GM21423 (cell line): ENCODE measurements at regions not wholly inside any gene's neighbourhood (a gene's known extent, or its start where the extent isn't known, plus 50 kb on each side); places are given as distances from the start of the nearest gene placed in this dataset.
A peak's percentile ranks its signal among the peaks of the same experiment; 100 is the strongest.
"Not testable (repeated sequence)": the region's sequence is repeated elsewhere in the genome, so short reads cannot be mapped to it uniquely, and the experiment has no call there.

Experiments used
- ATAC-seq: cut with Tn5 transposase; IDR thresholded peaks from one replicate; pipeline ENCODE4 v1.9.1; 2021; ENCODE audit warnings: mild to moderate bottlenecking, moderate library complexity; ENCODE audit not compliant: unreplicated experiment

DNA sequence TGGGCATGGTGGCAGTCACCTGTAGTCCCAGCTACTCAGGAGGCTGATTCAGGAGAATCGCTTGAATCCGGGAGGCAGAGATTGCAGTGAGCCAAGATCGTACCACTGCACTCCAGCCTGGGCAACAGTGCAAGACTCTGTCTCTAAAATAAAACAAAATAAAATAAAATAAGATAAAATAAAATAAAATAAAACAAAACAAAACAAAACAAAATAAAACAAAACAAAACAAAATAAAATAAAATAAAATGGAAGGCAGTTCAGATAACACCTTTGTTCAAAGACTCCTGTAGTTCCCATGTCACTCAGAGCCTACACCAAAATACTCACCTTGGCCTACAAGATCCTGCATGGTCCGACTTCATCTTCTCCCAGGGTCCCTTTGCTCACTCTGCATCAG, 61.3 kb downstream of the SYF2 start:
- not testable (repeated sequence) for ATAC-seq

DNA sequence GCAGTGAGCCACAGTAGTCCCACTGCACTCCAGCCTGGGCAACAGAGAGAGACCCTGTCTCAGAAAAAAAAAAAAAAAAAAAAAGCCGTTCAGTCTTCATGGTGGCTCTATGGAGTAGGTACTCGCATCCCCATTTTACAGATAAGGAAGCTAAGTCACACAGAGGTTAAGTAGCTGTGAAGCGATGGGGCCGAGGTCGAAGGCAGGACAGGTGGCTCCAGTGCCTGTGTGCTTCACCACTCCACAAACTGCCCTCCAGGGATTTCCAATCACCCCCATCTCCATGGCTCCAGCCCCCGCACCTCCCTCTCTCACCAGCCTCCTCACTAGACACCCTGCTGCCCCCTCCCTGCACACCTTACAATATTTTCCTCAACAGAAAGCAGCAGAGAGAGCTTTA, 61.9 kb downstream of the SYF2 start:
- ATAC-seq, result no peak

DNA sequence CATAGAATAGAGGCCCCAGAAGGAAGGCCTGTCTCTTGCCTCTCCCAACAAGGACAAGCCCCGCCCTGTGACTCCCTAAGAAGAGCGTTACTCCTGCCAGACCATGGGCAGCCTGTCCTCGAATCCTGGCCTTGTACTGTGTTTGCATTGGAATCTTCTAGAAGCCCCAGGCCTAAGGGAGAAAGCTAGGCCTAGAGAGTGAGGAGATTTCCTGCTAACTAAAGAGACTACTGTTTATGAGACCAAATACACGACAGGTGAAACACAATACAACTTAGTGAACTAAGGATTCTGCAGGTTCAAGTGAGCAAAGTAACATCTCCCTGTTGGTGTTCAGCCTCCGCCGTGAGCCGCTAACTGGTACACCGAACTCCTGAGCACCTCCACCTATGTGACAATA, 62.7 kb downstream of the SYF2 start:
- no peak for ATAC-seq

DNA sequence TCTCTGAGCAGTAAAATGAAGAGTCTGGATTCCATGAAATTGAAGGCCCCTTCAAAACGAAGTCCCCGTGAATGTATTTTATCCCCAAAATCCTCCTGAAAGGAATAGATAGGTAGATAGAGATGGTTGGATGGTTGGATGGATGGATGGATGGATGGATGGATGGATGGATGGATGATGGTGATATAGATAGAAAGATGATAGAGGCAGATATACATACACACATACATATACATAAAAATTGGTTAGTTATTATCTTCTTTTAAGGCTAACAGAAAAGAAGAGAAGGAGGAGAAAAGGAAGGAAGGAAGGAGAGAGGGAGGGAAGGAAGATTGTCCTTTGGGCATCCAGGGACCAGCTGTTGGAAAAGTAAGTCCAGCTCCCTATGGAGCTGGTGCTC, 63.1 kb downstream of the SYF2 start:
- no peak for ATAC-seq

DNA sequence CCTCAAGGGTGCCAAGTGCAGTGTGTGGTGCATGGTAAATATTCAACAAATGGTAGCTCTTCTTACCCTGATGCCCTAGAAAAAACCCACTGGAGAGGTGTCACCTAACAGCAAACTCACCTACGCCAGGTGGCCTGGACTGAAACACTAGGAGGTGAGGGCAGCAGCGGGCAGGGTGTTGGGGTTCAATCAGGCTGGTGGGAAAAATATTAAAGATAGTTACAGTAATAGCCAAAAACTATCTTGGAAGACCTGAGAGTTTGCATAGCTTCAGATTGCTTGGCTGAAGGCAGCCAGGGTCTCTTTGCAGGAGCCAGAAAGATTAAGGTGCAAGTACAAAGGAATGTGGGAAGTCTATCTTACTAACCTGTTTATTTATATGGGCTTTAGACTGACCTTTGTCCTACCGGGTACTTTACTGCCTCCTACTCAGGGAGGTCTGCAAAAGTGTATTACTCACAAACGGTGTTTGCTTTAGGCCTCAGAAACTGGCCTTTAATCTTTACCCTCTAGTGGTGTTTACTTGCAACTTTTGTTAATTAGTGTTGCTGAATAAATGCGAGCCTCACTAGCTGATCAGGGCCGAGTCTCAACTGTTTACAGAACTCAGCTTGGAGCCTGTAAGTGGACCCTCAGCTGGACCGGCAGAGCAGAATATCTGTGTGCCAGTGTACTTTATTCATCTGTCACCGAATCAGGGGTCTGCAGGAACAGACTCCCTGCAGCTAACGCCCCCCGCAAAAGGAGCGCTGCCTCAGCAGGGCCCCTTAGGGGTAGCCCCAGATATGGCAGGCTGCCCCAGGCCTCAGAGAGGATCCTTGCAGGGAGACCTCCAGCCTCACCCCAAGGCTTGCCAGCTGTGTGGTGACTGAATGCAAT, 63.9 kb downstream of the SYF2 start:
- ATAC-seq, result no peak

DNA sequence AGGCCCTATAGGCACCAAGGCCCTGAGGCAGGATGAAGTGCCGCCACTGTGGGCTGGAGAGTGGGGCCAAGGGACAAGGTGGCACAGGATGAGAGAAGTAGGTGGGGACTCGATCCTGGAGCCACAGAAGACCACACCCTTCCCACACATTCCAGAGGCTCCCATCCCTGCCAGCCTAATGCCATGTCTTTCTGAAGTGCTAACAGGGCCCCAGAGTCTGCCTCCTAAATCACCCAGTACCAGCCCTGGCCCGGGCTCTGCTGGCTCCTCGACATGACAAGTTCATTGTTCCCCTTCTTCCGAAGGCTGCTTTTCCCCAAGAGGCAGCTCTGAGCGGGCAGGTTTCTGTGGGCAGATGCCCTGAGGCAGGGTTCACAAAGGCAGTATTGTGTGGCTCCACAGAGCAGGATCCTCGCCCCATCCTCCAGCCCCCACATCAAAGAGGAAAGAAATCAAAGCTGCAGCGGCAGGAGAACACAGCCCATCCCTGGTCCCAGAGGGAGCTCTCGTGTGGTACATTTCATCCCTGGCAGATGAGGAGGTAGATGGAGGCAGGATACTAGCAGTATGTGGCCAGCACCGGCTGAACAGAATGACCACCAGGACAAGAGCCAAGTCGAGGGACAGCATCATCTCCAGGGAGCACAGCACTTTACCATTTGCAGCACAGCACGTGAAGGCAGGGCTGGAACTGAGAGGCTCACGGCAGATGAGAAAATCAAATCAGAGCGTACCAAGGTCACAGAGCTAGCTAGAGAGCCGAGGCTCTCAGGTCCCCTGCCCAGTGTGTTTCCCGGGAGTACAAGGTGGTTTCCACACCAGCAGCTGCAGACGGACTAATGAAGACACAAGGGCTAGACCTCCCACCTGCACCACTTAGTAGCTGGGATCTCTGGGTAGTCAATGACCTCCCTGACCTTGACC, 64.8 kb downstream of the SYF2 start:
- no peak for ATAC-seq

DNA sequence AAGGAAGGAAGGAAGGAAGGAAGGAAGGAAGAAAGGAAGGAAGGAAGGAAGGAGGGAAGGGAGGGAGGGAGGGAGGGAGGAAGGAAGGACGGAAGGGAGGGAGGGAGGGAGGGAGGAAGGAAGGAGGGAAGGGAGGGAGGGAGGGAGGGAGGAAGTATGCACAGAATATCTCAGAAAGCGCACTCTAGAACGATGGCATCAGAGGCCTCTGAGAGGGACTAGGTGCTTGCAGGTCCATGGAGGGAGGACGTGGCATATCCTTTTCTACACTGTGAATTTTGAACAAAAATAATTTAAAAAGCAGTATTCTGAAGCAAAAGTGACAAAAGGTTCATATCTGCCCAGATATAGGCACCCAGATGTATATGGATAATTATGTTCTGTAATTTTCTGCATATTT, 65.5 kb downstream of the SYF2 start:
- no peak for ATAC-seq

DNA sequence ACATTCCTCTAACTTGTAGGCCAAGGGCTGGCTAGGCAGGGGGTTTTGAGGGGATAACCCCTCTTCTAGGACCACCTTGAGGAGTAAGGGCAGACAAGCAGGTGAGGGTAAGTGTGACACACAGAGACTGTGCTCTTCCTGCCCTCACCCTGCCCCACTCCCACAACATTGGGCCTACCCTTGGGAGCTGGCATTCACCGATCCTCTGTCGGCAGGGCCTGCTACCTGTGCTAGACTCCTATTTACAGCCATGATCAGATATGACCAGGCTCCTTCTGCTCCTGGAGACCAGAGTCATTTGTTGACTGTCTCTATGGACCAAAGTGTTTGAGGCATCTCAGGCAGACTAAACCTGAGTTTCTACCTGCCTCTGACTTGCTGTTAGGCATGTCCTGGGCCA, 68.3 kb downstream of the SYF2 start:
- ATAC-seq, result no peak

DNA sequence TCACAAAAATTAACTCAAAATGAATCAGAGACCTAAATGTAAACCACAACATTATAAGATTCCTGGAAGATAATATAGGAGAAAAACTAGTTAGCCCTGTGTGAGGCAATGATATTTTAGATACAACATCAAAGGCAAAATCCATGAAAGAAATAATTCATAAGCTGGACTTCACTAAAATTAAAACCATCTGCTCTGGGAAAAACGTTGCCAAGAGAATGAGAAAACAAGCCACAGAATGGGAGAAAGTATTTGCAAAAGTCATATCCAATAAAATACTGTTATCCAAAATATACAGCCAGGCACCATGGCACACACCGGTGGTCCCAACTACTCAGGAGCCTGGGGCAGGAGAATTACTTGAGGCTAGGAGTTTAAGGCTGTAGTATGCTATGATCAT, 70.3 kb downstream of the SYF2 start:
- no peak for ATAC-seq

DNA sequence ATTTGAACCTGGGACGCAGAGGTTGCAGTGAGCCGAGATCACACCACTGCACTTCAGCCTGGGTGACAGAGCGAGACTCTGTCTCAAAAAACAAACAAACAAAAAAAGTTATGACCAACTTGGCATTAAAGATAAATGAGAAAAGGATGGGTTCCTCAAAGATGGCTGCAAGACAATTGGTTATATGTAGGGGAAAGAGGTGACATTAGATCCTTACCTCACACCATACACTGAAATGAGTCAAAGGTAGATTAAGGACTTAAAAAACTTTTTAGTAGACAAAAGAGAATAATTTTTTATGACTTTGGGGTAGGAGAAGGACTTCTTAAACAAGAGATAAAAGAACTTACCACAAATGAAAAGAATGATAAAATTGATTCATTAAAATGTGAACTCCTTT, 74.5 kb downstream of the SYF2 start:
- ATAC-seq, result no peak

DNA sequence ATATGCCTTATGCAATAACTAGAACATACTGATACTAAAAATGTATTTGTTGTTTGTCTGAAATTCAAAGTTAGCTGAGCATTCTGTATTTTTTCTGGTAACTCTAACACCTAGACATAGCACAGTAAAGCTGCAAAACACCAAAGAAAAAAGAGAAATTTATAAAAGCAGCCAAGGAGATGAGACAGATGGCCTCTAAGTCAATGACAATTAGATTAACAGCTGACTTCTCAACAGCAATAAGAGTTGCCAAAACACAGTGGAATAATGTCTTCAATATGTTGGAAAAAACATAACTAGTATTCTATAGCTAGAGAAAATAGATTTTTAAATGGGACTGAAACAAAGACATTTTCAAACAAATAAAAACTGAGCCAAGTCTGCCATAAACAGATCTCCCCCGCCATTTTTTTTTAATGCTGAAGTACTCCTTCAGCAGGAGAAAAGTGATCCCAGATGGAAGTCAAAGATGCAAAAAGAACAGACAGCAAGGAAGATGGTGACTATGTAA, 81.3 kb downstream of the SYF2 start:
- no peak for ATAC-seq

DNA sequence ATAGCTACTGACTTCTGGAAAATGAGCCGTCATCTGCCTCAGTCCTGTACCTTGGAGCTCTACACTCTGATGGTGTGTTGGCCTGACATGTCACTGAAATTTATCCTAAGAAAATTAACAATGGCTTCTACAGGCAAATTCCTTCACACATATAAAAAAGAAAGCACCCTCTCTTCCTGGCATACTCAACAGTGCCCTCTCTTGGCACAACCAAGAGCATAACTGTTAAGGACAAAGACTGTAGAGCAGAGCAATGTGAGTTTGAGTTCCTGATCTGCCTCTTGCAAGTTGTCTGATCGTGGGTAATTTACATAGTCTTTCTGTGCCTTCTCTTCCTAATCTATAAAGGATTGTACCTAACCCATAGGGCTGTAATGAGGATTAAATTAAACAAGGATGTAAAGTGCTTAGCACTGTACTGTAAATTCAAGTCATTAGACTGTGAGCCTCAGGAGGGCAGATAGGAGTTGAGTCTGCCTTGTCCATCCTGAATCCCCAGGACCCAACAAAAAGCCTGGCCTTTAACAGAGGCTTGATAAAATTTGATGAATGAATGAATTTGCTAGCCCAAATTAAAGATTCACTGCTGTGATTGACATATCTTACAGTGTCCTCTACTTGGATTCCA, 83.5 kb downstream of the SYF2 start:
- no peak for ATAC-seq

DNA sequence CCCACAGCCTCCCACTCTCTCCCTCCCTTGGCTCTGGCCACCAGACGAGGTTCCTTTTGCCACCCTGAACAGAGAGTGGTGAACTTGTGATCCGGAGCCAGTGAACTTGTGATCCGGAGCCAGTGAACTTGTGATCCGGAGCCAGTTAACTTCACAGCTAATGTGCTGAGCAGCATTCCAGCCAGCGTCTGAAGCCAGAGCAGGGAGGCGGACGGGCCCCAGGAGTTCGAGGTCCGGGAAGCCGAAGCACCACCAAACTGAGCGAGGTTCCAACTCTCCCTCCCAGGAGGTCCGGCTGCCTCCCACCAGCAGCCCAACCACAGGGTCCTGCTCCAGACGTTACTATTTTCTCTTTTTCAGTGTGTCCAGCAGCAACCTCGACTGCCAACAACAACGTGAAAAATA, 85.8 kb downstream of the SYF2 start:
- ATAC-seq, result no peak

DNA sequence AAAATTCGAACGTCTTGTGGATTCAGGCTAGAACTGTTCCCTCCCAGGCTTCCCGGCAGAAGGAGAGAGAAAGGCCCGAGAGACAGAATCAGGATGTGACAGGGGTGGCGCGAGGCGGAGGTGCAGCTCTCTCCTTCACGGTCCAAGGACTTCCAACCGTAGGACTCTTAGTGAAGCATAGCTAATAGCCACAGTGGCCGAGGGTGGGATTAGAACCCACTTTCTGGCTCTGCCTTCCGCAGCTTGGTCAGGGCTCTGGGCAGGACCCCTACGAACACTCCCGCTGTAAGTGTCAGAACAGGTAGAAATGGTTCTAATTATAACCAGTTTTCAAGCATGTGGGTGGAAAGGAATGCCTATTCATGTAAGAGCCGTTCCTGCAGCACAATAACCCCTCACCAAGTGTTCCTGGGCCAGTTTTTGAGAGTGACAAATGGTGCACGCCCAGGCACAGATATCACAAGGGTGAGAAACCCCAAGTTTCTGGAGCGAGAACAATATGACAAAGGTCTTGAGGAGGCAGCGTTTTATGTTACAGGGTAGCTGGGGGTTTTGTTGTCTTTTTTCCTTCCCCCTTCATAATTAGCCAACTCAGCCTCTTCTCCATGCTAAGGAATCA, 86.4 kb downstream of the SYF2 start:
- no peak for ATAC-seq

DNA sequence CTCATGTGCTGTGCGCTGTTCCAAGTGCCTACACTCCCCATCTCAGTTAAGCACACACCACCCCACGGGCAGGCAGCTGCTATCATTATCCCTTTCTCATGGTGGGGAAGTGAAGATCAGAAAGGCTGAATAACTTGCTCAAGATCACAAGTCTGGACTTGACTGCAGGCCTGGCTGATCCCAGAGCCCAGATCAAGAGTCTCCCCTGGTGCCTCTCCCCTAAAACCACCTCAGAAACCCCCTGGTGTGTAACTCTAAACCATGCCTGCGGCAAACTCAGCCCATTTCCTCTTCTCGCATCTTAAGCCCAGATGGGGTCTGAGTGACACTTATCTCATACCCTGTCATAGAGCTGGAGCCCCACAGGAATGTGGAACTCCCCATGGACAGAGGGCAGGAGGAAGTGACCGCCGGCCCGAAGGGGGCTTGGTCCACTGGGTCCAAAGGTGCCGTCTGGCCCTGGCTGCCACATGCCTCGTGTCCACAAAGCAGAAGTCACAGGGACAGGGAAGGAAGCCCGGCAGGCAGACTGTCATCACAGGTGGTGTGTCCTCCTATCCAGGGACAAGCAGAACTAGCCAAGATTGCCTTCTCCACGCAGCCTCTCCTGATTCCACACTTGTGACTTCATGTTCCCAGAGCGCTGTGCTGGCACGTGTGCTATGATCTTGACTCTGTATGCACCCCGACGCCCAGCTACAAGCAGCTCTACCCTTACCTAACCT, 92.1 kb downstream of the SYF2 start:
- peak; percentile 83 for ATAC-seq

DNA sequence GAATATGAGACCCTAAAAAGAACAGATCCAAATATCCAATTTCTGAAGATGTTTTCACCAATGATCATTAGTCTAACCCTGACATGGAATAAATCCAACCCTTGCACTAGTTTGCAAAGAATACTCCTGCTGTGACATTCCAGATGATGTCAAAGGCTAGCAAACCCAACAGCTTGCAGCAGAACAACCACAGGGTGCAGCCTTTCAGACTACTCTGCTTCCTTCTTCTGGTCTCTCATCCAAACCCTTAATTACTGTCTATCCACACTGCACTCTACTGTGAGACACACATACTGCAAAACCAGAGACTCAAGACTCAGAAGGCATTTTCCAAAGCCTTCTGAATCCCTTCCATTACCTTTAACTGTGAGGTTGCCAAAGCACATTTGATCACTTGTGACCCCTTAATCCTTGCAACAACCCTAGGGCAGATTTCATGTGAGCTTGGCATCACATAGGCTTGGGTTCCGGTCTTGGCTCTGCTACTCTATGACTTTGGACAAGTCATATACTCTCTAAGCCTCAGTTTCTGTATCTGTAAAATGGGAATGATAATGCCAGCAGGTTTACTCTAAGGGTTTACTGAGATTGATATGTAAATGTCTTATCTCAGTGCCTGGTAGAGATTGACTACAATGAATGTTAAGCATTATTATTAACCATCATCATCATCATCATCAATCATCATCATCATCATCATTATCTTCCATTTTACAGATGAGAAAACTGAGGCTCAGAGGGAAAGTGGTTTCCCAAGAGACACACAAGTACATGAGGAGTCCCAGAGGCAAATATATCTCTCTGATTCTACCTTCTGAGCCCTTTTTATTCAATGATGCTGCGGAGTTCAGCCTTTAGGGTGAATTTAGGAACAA, 94.5 kb downstream of the SYF2 start:
- no peak for ATAC-seq

DNA sequence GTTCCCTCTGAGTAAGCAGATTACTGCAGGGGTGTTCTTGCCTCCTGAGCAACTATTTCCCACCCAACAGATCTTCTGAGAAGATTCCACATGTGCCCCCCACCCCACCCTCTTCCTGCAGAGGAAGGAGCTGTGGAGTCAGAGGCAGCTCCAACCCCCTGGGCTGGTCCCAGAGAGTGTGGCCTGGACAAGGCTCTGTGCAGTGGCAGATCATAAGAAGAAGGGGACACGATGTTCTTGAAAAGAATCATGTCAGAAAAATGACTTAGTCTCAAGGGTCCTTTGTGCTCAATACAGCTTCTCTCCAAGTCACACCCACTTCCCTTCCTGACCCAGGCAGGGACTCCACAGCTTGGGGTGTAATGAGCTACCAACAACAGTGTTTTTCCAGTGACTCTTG, 95.2 kb downstream of the SYF2 start:
- no peak for ATAC-seq

DNA sequence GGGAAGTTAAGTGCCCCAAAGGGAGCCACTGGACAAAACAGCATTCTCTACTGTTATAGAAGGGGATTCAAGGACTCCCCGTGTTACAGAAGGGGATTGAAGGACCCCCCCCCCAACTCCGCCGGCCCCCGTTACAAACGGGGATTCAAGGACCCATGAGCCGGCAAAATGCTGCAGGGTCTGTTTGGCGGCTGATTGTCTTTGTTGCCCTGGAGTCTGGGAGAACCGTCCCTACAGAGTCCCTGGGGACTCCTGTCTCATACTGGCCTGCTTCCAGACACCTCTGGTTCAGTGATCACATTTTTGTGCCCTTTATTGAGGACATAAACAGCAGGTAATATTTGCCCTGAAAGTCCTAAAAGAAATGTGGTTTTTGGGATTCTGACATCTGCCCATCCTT, 96.4 kb downstream of the SYF2 start:
- ATAC-seq, result no peak

DNA sequence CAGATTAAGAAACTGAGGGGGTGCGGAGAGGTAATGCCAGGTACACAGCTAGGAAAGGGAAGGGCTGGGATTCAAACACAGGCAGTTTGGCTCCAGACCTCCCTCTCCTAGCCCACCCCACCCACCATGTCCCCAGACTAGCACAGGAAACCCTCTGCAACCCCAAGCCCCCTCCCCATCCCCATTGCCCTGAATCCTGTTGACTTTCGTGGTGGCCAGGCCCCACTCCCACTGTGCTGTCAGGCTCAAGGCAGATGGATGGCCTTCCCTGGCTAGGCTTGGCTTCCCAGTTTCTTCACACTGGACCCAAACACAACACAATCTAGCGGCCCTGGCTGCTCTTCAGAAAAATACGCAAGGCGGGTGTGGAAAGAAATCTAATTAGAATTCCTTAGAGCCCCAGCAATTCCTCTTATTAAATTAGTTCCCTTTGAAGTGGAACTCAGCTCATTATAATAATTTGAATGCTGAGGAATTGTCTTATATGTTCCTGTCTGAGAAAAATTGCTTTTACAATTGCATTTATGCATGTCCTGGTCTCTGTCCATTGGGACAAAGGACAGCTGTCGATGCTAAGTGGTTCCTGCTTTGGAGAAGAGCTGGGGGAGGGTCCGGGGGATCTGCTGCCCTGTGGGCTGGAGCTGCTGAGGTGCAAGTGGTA, 97.4 kb downstream of the SYF2 start:
- no peak for ATAC-seq
